ENCODE measurements at regions not wholly inside any gene's neighbourhood (a gene's known extent, or its start where the extent isn't known, plus 50 kb on each side); places are given as distances from the start of the nearest gene placed in this dataset.

GRCh38 chr13:70191034-70191433, 82.8 kb upstream of the KLHL1 start:
- no peak overlapping the region for H2AFZ ChIP-seq (ENCODE audit: low read depth)
- no peak overlapping the region for H3K27ac ChIP-seq
- H3K9ac ChIP-seq = no peak overlapping the region
- H3K4me2 ChIP-seq = no peak overlapping the region
- H3K27me3 ChIP-seq (ENCODE audit: insufficient read depth, low read depth) = no peaks in the 10 kb centered on the region
- H3K4me3 ChIP-seq (IDR thresholded peaks at IDR 0.05; ENCODE audit: insufficient read depth, low read depth, low read length) = no peak overlapping the region
- no peaks in the 10 kb centered on the region for H3K79me2 ChIP-seq (ENCODE audit: insufficient read depth, low read depth)
- no peaks in the 10 kb centered on the region for H4K20me1 ChIP-seq (ENCODE audit: insufficient read depth)
- no peaks in the 10 kb centered on the region for H3K36me3 ChIP-seq (ENCODE audit: insufficient read depth)
- H3K4me1 ChIP-seq (ENCODE audit: low read depth, poor library complexity, severe bottlenecking) = no peaks in the 10 kb centered on the region
- no peak for TF ChIP-seq CTCF (conservative IDR thresholded peaks at IDR 0.05; ENCODE audit: low read depth, low read length)

- H3K79me2 ChIP-seq (ENCODE audit: insufficient read depth, low read depth) = no peaks in the 10 kb centered on the region
- no peaks in the 10 kb centered on the region for H4K20me1 ChIP-seq (ENCODE audit: insufficient read depth)
- H3K36me3 ChIP-seq (ENCODE audit: insufficient read depth) = no peaks in the 10 kb centered on the region
- no peak for TF ChIP-seq CTCF (conservative IDR thresholded peaks at IDR 0.05; ENCODE audit: low read depth, low read length)
- H3K27me3 ChIP-seq (ENCODE audit: insufficient read depth, low read depth) = no peaks in the 10 kb centered on the region
- no peak overlapping the region for H3K27ac ChIP-seq
- no peak overlapping the region for H3K4me2 ChIP-seq
- no peak overlapping the region for H2AFZ ChIP-seq (ENCODE audit: low read depth)
- no peak overlapping the region for H3K9ac ChIP-seq
- no peaks in the 10 kb centered on the region for H3K4me1 ChIP-seq (ENCODE audit: low read depth, poor library complexity, severe bottlenecking)
- no peak overlapping the region for H3K4me3 ChIP-seq (IDR thresholded peaks at IDR 0.05; ENCODE audit: insufficient read depth, low read depth, low read length)
Measured at GRCh38 chr13:70189981-70190380, 81.7 kb upstream of the KLHL1 start.

GRCh38 chr13:70188567-70188966, 80.3 kb upstream of the KLHL1 start:
- Histone ChIP-seq H3K9ac (no peak overlapping the region), H3K27ac (no peak overlapping the region), H3K27me3 (ENCODE audit: insufficient read depth, low read depth) (no peaks in the 10 kb centered on the region), H2AFZ (ENCODE audit: low read depth) (no peak overlapping the region), H3K79me2 (ENCODE audit: insufficient read depth, low read depth) (no peaks in the 10 kb centered on the region), H3K4me2 (no peak overlapping the region), H3K4me3 (IDR thresholded peaks at IDR 0.05; ENCODE audit: insufficient read depth, low read depth, low read length) (no peak overlapping the region), H3K36me3 (ENCODE audit: insufficient read depth) (no peaks in the 10 kb centered on the region), H4K20me1 (ENCODE audit: insufficient read depth) (no peaks in the 10 kb centered on the region), H3K4me1 (ENCODE audit: low read depth, poor library complexity, severe bottlenecking) (no peaks in the 10 kb centered on the region)
- no peak for TF ChIP-seq CTCF (conservative IDR thresholded peaks at IDR 0.05; ENCODE audit: low read depth, low read length)

GRCh38 chr13:70183041-70183440, 74.8 kb upstream of the KLHL1 start:
- H3K4me2 ChIP-seq = no peak overlapping the region
- no peaks in the 10 kb centered on the region for H3K36me3 ChIP-seq (ENCODE audit: insufficient read depth)
- no peak for TF ChIP-seq CTCF (conservative IDR thresholded peaks at IDR 0.05; ENCODE audit: low read depth, low read length)
- no peaks in the 10 kb centered on the region for H4K20me1 ChIP-seq (ENCODE audit: insufficient read depth)
- no peaks in the 10 kb centered on the region for H3K4me1 ChIP-seq (ENCODE audit: low read depth, poor library complexity, severe bottlenecking)
- no peaks in the 10 kb centered on the region for H3K79me2 ChIP-seq (ENCODE audit: insufficient read depth, low read depth)
- H2AFZ ChIP-seq (ENCODE audit: low read depth) = no peak overlapping the region
- H3K4me3 ChIP-seq (IDR thresholded peaks at IDR 0.05; ENCODE audit: insufficient read depth, low read depth, low read length) = no peak overlapping the region
- H3K27me3 ChIP-seq (ENCODE audit: insufficient read depth, low read depth) = no peaks in the 10 kb centered on the region
- H3K27ac ChIP-seq = no peak overlapping the region
- H3K9ac ChIP-seq = no peak overlapping the region
